Lower lobe of right lung (tissue), 2 donors: ENCODE measurements at regions not wholly inside any gene's neighbourhood (a gene's known extent, or its start where the extent isn't known, plus 50 kb on each side); places are given as distances from the start of the nearest gene placed in this dataset.
"Not testable (repeated sequence)": the region's sequence is repeated elsewhere in the genome, so short reads cannot be mapped to it uniquely, and the experiment has no call there.

Source experiments
- ATAC-seq, 2 donors: fragments of 200-7000 bp; cut with Tn5 transposase; one replicate each; pipeline ENCODE4 v1.9.1; 2020 to 2022; ENCODE audit warnings: mild to moderate bottlenecking in 2 of 2, moderate library complexity in 2 of 2
- DNase-seq: peaks from one replicate; pipeline ENCODE4 v3.0.0-alpha.2; 2020
- H3K27ac ChIP-seq: fragments of 200-600 bp; one replicate; pipeline ENCODE4 v1.8.0; 2022
- H3K27me3 ChIP-seq: fragments of 200-600 bp; one replicate; pipeline ENCODE4 v1.8.0; 2022; ENCODE audit warnings: low read depth
- H3K36me3 ChIP-seq: fragments of 200-600 bp; one replicate; pipeline ENCODE4 v1.8.0; 2022; ENCODE audit warnings: mild to moderate bottlenecking
- H3K4me1 ChIP-seq: fragments of 200-600 bp; one replicate; pipeline ENCODE4 v1.8.0; 2022
- H3K4me3 ChIP-seq: fragments of 200-600 bp; one replicate; pipeline ENCODE4 v1.8.0; 2022; ENCODE audit warnings: mild to moderate bottlenecking
- H3K9me3 ChIP-seq: fragments of 200-600 bp; one replicate; pipeline ENCODE4 v1.8.0; 2022
- intact Hi-C: fragments of 100-400 bp; cut with DNase I; formaldehyde crosslinking; loops from one replicate; pipeline ENCODE4 v1.11.0; 2022
- TF ChIP-seq, protein P1 (sequence below): fragments of 200-600 bp; IDR thresholded peaks from one replicate; pipeline ENCODE4 v1.8.0; 2022; ENCODE audit warnings: antibody characterized with exemption, mild to moderate bottlenecking
- donor health status: DM: no; HTN: yes; CAD: no; lungs with severe emphysema.

DNA sequence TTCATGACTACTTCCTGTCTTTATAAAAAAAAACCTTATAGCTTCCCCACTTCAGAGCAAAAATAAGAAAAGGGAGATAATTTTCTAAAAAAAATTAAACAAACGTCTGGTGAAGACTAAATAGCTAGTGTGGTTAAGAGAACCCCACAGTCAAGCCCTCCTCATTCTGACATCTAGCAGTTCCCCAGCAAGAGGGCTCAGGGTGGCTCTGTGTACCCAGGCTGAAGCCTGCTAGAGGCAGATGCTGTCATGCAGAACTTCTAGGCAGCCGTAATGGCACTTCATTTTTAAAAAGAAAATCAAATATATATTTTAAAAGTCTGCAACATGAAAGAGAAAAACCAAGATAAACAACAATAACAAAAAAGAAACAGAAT, 223.1 kb upstream of the KLF14 start:
- TF ChIP-seq, protein P1, sequence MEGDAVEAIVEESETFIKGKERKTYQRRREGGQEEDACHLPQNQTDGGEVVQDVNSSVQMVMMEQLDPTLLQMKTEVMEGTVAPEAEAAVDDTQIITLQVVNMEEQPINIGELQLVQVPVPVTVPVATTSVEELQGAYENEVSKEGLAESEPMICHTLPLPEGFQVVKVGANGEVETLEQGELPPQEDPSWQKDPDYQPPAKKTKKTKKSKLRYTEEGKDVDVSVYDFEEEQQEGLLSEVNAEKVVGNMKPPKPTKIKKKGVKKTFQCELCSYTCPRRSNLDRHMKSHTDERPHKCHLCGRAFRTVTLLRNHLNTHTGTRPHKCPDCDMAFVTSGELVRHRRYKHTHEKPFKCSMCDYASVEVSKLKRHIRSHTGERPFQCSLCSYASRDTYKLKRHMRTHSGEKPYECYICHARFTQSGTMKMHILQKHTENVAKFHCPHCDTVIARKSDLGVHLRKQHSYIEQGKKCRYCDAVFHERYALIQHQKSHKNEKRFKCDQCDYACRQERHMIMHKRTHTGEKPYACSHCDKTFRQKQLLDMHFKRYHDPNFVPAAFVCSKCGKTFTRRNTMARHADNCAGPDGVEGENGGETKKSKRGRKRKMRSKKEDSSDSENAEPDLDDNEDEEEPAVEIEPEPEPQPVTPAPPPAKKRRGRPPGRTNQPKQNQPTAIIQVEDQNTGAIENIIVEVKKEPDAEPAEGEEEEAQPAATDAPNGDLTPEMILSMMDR = no peak
- no peak for DNase-seq
- no peaks in the 10 kb centered on the region for H3K9me3 ChIP-seq
- intact Hi-C loops = no loop called here
- H3K27me3 ChIP-seq = no peaks in the 10 kb centered on the region
- peak overlapping the region; percentile 21 for H3K27ac ChIP-seq
- H3K4me1 ChIP-seq = peaks cover 62% of the 10 kb centered on the region
- ATAC-seq = no peak
- no peak overlapping the region for H3K4me3 ChIP-seq
- peaks cover 27% of the 10 kb centered on the region for H3K36me3 ChIP-seq

DNA sequence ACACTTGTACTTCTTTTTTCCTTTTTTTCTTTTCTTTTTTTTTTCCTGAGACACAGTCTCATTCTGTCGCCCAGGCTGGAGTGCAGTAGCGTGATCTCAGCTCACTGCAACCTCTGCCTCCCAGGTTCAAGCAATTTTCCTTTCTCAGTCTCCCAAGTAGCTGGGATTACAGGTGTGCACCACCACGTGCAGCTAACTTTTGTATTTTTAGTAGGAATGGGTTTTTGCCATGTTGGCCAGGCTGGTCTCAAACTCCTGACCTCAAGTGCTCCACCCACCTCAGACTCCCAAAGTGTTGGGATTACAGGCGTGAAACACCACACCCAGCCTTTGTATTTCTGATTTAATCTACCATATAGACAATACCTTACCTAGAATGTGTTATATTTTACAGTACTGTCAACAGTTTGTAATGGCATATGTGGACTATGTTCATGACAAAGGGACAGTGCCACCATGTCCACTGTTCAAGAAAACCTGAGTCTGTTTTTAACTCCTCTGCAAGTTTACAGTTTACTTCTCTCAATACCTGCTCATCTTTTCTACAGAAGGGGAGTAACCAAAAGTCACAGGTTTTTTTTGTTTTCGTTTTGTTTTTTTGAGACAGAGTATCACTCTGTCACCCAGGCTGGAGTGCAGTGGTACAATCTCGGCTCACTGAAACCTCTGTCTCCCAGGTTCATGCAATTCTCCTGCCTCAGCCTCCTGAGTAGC, 223.9 kb upstream of the KLF14 start:
- H3K4me3 ChIP-seq, intact Hi-C loops, ATAC-seq, H3K9me3 ChIP-seq, DNase-seq, H3K27ac ChIP-seq, H3K27me3 ChIP-seq: not testable (repeated sequence)
- peaks cover 21% of the 10 kb centered on the region for H3K36me3 ChIP-seq
- H3K4me1 ChIP-seq = peaks cover 69% of the 10 kb centered on the region

DNA sequence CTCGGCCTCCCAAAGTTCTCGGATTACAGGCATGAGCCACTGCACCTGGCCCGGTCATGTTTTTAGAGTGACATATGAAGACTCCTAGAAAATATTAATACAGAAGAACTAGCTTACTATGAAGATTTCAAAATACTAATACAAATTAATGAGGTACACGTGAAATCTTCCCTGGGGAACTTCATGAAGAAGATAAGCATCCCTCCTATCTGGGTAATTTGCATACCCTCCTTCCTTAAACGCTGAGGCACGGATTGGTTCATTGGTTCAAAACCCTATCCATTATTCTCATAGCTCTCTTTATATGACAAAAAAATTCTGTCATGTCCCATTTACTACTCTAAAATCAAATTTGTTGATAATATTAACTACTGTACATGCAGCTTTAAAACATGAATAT, 224.8 kb upstream of the KLF14 start:
- Histone ChIP-seq H3K27ac (no peak overlapping the region), H3K4me3 (no peak overlapping the region)

DNA sequence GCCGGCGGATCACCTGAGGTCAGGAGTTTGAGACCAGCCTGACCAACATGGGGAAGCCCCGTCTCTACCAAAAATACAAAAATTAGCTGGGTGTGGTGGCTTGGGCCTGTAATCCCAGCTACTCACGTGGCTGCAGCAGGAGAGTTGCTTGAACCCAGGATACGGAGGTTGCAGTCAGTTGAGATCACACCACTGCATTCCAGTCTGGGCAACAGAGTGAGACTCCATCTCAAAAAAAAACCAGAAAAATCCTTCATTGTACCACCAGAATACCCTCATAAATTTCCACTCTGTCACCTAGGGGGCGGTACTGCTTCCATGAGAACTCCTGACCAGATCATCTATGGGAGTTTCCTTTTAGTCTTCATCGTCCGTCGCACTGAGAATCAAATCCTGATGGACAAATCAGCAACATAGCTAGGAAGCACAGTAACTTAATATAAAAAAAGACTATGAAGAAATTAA, 225.8 kb upstream of the KLF14 start:
- H3K9me3 ChIP-seq = no peaks in the 10 kb centered on the region
- TF ChIP-seq, protein P1 = no peak
- DNase-seq (no peak), ATAC-seq (no peak)
- peaks cover 29% of the 10 kb centered on the region for H3K36me3 ChIP-seq
- intact Hi-C loops = no loop called here
- no peaks in the 10 kb centered on the region for H3K27me3 ChIP-seq
- H3K4me3 ChIP-seq = peak overlapping the region; percentile 2
- peaks cover 72% of the 10 kb centered on the region for H3K4me1 ChIP-seq
- peak overlapping the region; percentile 53 for H3K27ac ChIP-seq

More for the DNA sequence above, 224.8 kb upstream of the KLF14 start:
- H3K36me3 ChIP-seq = peaks cover 21% of the 10 kb centered on the region
- H3K9me3 ChIP-seq = no peaks in the 10 kb centered on the region
- no peaks in the 10 kb centered on the region for H3K27me3 ChIP-seq
- TF ChIP-seq, protein P1 = no peak
- ATAC-seq (no peak), DNase-seq (no peak)
- intact Hi-C loops = no loop called here
- H3K4me1 ChIP-seq = peaks cover 72% of the 10 kb centered on the region

DNA sequence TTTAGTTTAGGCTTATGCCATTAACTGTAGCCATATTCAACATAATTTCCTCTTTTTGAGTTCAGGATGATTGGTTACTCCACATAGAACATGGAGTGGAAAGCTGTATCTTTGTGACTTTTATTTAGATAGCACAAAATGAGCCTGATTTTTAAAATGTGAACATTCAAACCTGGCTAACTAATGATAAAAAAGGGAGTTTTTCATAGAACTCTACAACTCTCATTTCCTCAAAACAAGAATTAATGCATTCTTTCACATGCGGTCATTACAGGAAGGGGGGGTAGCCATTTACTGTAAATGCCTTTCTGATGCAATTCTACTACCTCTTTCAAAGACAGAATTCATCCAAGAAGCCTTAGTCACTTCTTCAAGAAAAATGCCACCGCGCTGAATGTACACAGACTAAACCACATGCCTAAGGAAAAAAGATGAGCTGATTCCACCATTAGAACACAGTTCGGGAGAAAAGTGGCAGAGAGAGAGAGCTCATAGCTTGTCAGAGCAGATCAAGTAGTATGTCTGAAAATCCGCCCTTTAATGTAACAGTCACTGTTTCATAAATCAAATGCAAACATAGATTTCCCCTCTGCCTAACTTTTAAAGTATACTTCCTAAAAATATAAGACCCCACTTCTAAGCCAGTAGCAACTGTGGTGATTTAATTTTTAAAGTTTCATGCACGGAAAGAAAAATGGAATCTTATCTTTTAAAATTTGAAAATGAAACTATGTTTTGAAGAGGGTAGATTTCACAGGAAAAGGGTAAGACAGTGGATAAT, 226.4 kb upstream of the KLF14 start:
- H3K4me1 ChIP-seq = peaks cover 72% of the 10 kb centered on the region
- peaks cover 36% of the 10 kb centered on the region for H3K36me3 ChIP-seq
- H3K27ac ChIP-seq = peak overlapping the region; percentile 53
- no peaks in the 10 kb centered on the region for H3K27me3 ChIP-seq
- intact Hi-C loops = no loop called here
- peak overlapping the region; percentile 2 for H3K4me3 ChIP-seq
- DNase-seq (no peak), ATAC-seq (peak; percentile 76 to 81)
- TF ChIP-seq, protein P1 = no peak
- H3K9me3 ChIP-seq = no peaks in the 10 kb centered on the region

DNA sequence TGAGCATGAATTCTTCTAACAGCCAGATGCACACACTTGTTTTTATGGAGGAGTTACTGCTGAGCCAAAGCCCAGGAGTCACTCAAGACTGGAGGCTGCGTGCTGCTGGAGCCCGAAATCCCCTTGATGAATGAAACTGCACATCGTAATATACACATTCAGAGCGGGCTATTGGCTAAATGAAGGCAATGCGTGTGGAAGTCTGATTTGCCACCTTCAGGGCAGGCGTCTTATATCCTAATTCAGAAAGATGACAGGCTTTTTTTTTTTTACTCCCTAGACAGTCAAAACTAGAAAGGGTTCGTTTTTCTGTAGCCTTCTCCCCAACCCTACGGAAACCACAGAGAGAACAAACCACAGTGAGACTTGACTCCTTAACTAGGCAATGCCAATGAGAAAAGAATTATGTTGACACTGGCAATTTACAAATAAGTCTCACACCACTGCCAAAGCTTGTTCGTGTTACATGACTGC, 227.2 kb upstream of the KLF14 start:
- H3K27ac ChIP-seq = peak overlapping the region; percentile 44
- H3K9me3 ChIP-seq = no peaks in the 10 kb centered on the region
- peaks cover 42% of the 10 kb centered on the region for H3K36me3 ChIP-seq
- DNase-seq (no peak), ATAC-seq (peak; percentile 59 to 62)
- TF ChIP-seq, protein P1 = no peak
- H3K27me3 ChIP-seq = no peaks in the 10 kb centered on the region
- intact Hi-C loops = no loop called here
- H3K4me3 ChIP-seq = peak overlapping the region; percentile 2
- H3K4me1 ChIP-seq = peaks cover 68% of the 10 kb centered on the region
